Endothelial cell of umbilical vein (primary cell): ENCODE measurements at regions not wholly inside any gene's neighbourhood (a gene's known extent, or its start where the extent isn't known, plus 50 kb on each side); places are given as distances from the start of the nearest gene placed in this dataset.

Experiments
- BruUV-seq: library from RNA; stranded (reverse); fragments of 400-500 nt; replicated peaks from 2 replicates; lab custom pipeline; 2021; lab: Mats Ljungman, UMichigan
- CTCF ChIA-PET: fragments of 300-600, 350-600 bp; sonication (Branson Sonifier 250); formaldehyde crosslinking; loops from one replicate; lab custom pipeline; 2021; ENCODE audit warnings: antibody characterized with exemption, inconsistent platforms; lab: Charles Lee
- POLR2A ChIA-PET: fragments of 300-600, 350-600 bp; sonication (Branson Sonifier 250); formaldehyde crosslinking; loops from one replicate; lab custom pipeline; 2021; ENCODE audit warnings: antibody characterized with exemption, inconsistent platforms; lab: Charles Lee
- DNase-seq: peaks from one replicate; pipeline ENCODE4 v3.0.0-alpha.2; 2011; ENCODE audit warnings: low read depth, low spot score
- FAIRE-seq: peaks from 2 replicates; lab custom pipeline; 2011; peaks lifted over from hg19 to GRCh38; lab: Jason Lieb, UNC
- H2AFZ ChIP-seq: 2 replicates; pipeline ENCODE4 v1.6.0; 2012; ENCODE audit warnings: low read depth, low read length, control low read depth, inconsistent platforms
- H3K27ac ChIP-seq: 2 replicates; pipeline ENCODE4 v1.5.1; 2011; ENCODE audit warnings: low read depth, mild to moderate bottlenecking, control low read depth, low read length, moderate library complexity; ENCODE audit not compliant: insufficient read depth
- H3K27me3 ChIP-seq, 2 experiments: 2 replicates each; pipeline versions ENCODE4 v1.6.0 to v1.6.1; 2011; ENCODE audit warnings: low read length in 2 of 2, mixed read lengths in 1 of 2; ENCODE audit not compliant: control insufficient read depth in 2 of 2, insufficient read depth in 2 of 2
- H3K36me3 ChIP-seq, 2 experiments: 2 replicates in 1 of 2; 3 replicates in 1 of 2; pipeline ENCODE4 v1.5.1; 2011; ENCODE audit warnings: low read length in 2 of 2, mild to moderate bottlenecking in 1 of 2, moderate library complexity in 1 of 2; ENCODE audit not compliant: control insufficient read depth in 2 of 2, insufficient read depth in 2 of 2; ENCODE audit errors: extremely low read depth in 1 of 2
- H3K4me1 ChIP-seq: 3 replicates; pipeline ENCODE4 v1.5.1; 2011; ENCODE audit warnings: mild to moderate bottlenecking, low read length; ENCODE audit not compliant: control insufficient read depth, insufficient read depth; ENCODE audit errors: extremely low read depth
- H3K4me2 ChIP-seq: 2 replicates; pipeline ENCODE4 v1.6.1; 2011; ENCODE audit warnings: low read length, control low read depth, mixed read lengths; ENCODE audit not compliant: insufficient read depth
- H3K4me3 ChIP-seq, 3 experiments: fragments of 200-600 bp in 1 of 3; sonication (generic), shearing (Covaris generic) in 1 of 3; replicated peaks in 1 of 3; 2 replicates each; pipeline ENCODE4 v1.5.1; 2011 to 2016; ENCODE audit warnings: control low read depth in 3 of 3, low read length in 3 of 3, mild to moderate bottlenecking in 2 of 3, inconsistent platforms in 1 of 3, low read depth in 1 of 3, moderate library complexity in 1 of 3; ENCODE audit not compliant: insufficient read depth in 1 of 3
- H3K79me2 ChIP-seq: 2 replicates; pipeline ENCODE4 v1.6.0; 2012; ENCODE audit warnings: low read length, inconsistent platforms; ENCODE audit not compliant: control insufficient read depth, insufficient read depth
- H3K9ac ChIP-seq: replicated peaks from 2 replicates; pipeline ENCODE3; 2011; ENCODE audit warnings: low read length, control low read depth; ENCODE audit not compliant: insufficient read depth; ENCODE audit errors: extremely low read depth
- H3K9me1 ChIP-seq: replicated peaks from 3 replicates; pipeline ENCODE4 v1.6.0; 2011; ENCODE audit warnings: mild to moderate bottlenecking, low read length; ENCODE audit not compliant: control insufficient read depth, insufficient read depth; ENCODE audit errors: extremely low read depth
- H3K9me3 ChIP-seq: replicated peaks from 2 replicates; pipeline ENCODE4 v1.5.1; 2012; ENCODE audit warnings: low read length, inconsistent platforms; ENCODE audit not compliant: control insufficient read depth, insufficient read depth
- H4K20me1 ChIP-seq: replicated peaks from 2 replicates; pipeline ENCODE3; 2011; ENCODE audit warnings: mild to moderate bottlenecking, low read length; ENCODE audit not compliant: control insufficient read depth, insufficient read depth; ENCODE audit errors: extremely low read depth
- CTCF ChIP-seq, 2 donors: IDR thresholded peaks; 1 replicate in 1 of 2; 2 replicates in 1 of 2; pipeline ENCODE4 v1.5.1; 2011; ENCODE audit warnings: low read length in 2 of 2, mild to moderate bottlenecking in 2 of 2, moderate library complexity in 2 of 2, control low read depth in 1 of 2, inconsistent platforms in 1 of 2, low read depth in 1 of 2; ENCODE audit not compliant: insufficient read depth in 1 of 2; ENCODE audit errors: extremely low read depth in 1 of 2
- EZH2 ChIP-seq: IDR thresholded peaks from 2 replicates; pipeline ENCODE4 v1.6.1; 2012; ENCODE audit warnings: borderline replicate concordance, low read depth, mild to moderate bottlenecking, moderate library complexity, low read length, inconsistent platforms; ENCODE audit not compliant: severe bottlenecking
- FOS ChIP-seq: IDR thresholded peaks from 2 replicates; pipeline ENCODE4 v1.6.1; 2011; ENCODE audit warnings: mild to moderate bottlenecking, low read length, moderate library complexity, borderline replicate concordance; ENCODE audit not compliant: insufficient read depth
- GATA2 ChIP-seq: IDR thresholded peaks from 2 replicates; pipeline ENCODE4 v1.7.0; 2011; ENCODE audit warnings: low read depth, mild to moderate bottlenecking, moderate library complexity, mixed read lengths, low read length; ENCODE audit not compliant: insufficient read length, insufficient read depth
- JUN ChIP-seq: IDR thresholded peaks from 2 replicates; pipeline ENCODE4 v1.6.1; 2011; ENCODE audit warnings: borderline replicate concordance, low read depth; ENCODE audit not compliant: insufficient read length, insufficient read depth
- MAX ChIP-seq: IDR thresholded peaks from 2 replicates; pipeline ENCODE4 v1.6.1; 2011; ENCODE audit not compliant: insufficient read depth, insufficient read length
- MYC ChIP-seq: IDR thresholded peaks from one replicate; pipeline ENCODE4 v1.6.1; 2011; ENCODE audit warnings: mild to moderate bottlenecking, low read depth, low read length
- POLR2A ChIP-seq: IDR thresholded peaks from 2 replicates; pipeline ENCODE4 v1.6.1; 2012; ENCODE audit warnings: low read depth, mild to moderate bottlenecking, control low read depth, low read length
- POLR2AphosphoS5 ChIP-seq: IDR thresholded peaks from 2 replicates; pipeline ENCODE4 v1.6.1; 2012; ENCODE audit warnings: low read depth, mild to moderate bottlenecking, control low read depth, low read length, moderate library complexity; ENCODE audit not compliant: insufficient read depth
- dilution Hi-C: fragments of 300-500 bp; cut with MboI; formaldehyde crosslinking; loops from one replicate; pipeline ENCODE4 v1.15.0; 2019; ENCODE audit warnings: low sequenced_read_pairs; ENCODE audit not compliant: extremely low pct_ligation_motif_present
- intact Hi-C: fragments of 100-400 bp; cut with micrococcal nuclease; formaldehyde crosslinking; loops from one replicate; pipeline ENCODE4 v1.10.0; 2022

- no peaks in the 10 kb centered on the region for H3K79me2 ChIP-seq
- H3K27me3 ChIP-seq, result no peaks in the 10 kb centered on the region
- TF ChIP-seq CTCF (IDR thresholded peaks at IDR 0.05; ENCODE audit: extremely low read depth in 1 of 2, insufficient read depth in 1 of 2, low read depth in 1 of 2, low read length in 2 of 2) (no peak), MAX (no peak), POLR2AphosphoS5 (no peak), GATA2 (no peak)
- H3K4me2 ChIP-seq, result no peak overlapping the region
- no peaks in the 10 kb centered on the region for H3K36me3 ChIP-seq
- BruUV-seq, result no TSS peak
- H3K9me1 ChIP-seq, result no peaks in the 10 kb centered on the region
- H3K4me1 ChIP-seq, result no peaks in the 10 kb centered on the region
- no peak overlapping the region for H3K27ac ChIP-seq
- dilution Hi-C loops, result no loop called here
- intact Hi-C loops, result no loop called here
- POLR2A ChIA-PET, result no interaction called here
- H3K9me3 ChIP-seq, result no peaks in the 10 kb centered on the region
- FAIRE-seq, result no peak
- no peak overlapping the region for H2AFZ ChIP-seq
- no peak overlapping the region for H3K9ac ChIP-seq
- CTCF ChIA-PET, result no interaction called here
- no peak for DNase-seq
- H4K20me1 ChIP-seq, result no peaks in the 10 kb centered on the region
- no peak overlapping the region for H3K4me3 ChIP-seq
Measured at GRCh38 chr1:229205854-229206253, 65.1 kb upstream of the RAB4A start.

GRCh38 chr1:229207916-229208315 lies 63.0 kb upstream of the RAB4A start:
- TF ChIP-seq MAX (no peak), POLR2AphosphoS5 (no peak), JUN (no peak), GATA2 (no peak), FOS (no peak), EZH2 (no peak), CTCF (IDR thresholded peaks at IDR 0.05; ENCODE audit: extremely low read depth in 1 of 2, insufficient read depth in 1 of 2, low read depth in 1 of 2, low read length in 2 of 2) (no peak), POLR2A (no peak), MYC (no peak)
- Histone ChIP-seq H3K4me2 (no peak overlapping the region), H2AFZ (no peak overlapping the region), H3K27me3 (no peaks in the 10 kb centered on the region), H3K9ac (no peak overlapping the region), H3K27ac (no peak overlapping the region), H3K36me3 (no peaks in the 10 kb centered on the region), H3K4me1 (no peaks in the 10 kb centered on the region), H4K20me1 (no peaks in the 10 kb centered on the region), H3K4me3 (no peak overlapping the region), H3K9me1 (no peaks in the 10 kb centered on the region), H3K79me2 (no peaks in the 10 kb centered on the region), H3K9me3 (no peaks in the 10 kb centered on the region)
- dilution Hi-C loops (no loop called here), intact Hi-C loops (no loop called here)
- CTCF ChIA-PET, result no interaction called here
- FAIRE-seq, result no peak
- DNase-seq, result no peak
- POLR2A ChIA-PET, result no interaction called here
- no TSS peak for BruUV-seq
